ENCODE measurements at regions not wholly inside any gene's neighbourhood (a gene's known extent, or its start where the extent isn't known, plus 50 kb on each side); places are given as distances from the start of the nearest gene placed in this dataset.

DNA sequence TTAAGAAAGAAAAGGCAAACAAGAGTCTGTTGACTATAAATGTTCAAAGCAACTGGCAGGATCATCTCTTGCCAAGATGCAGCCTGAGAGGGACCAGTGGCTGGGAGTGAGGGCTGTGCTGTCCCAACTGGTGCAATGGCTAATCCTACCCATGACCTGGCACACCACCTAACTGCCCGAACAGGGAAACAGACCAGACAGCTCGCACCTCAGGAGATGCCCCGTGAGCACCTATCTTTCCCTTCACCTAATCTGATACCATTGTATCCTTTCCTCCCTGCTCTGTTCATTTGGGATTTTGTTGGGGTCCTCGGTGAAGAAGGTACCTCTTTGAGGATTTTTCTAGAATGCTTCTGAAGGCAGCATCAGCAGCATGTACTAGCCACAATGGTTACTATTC lies 206.5 kb upstream of the MAMLD1 start:
- Histone ChIP-seq H3K27me3 (ENCODE audit: insufficient read depth, poor library complexity, severe bottlenecking) (no peaks in the 10 kb centered on the region), H3K4me3 (replicated peaks; ENCODE audit: insufficient read depth, low read length) (no peak overlapping the region), H3K27ac (replicated peaks) (no peak overlapping the region)
- TF ChIP-seq POLR2AphosphoS5 (IDR thresholded peaks at IDR 0.05; ENCODE audit: low read depth) (no peak), SPI1 (IDR thresholded peaks at IDR 0.05; ENCODE audit: borderline replicate concordance, low read depth) (no peak), REST (IDR thresholded peaks at IDR 0.05; ENCODE audit: insufficient replicate concordance, low read depth) (no peak), GABPA (IDR thresholded peaks at IDR 0.05; ENCODE audit: low read depth) (no peak)
- TF ChIP-seq, protein P1, sequence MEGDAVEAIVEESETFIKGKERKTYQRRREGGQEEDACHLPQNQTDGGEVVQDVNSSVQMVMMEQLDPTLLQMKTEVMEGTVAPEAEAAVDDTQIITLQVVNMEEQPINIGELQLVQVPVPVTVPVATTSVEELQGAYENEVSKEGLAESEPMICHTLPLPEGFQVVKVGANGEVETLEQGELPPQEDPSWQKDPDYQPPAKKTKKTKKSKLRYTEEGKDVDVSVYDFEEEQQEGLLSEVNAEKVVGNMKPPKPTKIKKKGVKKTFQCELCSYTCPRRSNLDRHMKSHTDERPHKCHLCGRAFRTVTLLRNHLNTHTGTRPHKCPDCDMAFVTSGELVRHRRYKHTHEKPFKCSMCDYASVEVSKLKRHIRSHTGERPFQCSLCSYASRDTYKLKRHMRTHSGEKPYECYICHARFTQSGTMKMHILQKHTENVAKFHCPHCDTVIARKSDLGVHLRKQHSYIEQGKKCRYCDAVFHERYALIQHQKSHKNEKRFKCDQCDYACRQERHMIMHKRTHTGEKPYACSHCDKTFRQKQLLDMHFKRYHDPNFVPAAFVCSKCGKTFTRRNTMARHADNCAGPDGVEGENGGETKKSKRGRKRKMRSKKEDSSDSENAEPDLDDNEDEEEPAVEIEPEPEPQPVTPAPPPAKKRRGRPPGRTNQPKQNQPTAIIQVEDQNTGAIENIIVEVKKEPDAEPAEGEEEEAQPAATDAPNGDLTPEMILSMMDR (IDR thresholded peaks at IDR 0.05; ENCODE audit: insufficient read depth, low read length), result no peak
- DNase-seq (ENCODE audit: low read depth in 1 of 2, low spot score in 1 of 2), result no peak

DNA sequence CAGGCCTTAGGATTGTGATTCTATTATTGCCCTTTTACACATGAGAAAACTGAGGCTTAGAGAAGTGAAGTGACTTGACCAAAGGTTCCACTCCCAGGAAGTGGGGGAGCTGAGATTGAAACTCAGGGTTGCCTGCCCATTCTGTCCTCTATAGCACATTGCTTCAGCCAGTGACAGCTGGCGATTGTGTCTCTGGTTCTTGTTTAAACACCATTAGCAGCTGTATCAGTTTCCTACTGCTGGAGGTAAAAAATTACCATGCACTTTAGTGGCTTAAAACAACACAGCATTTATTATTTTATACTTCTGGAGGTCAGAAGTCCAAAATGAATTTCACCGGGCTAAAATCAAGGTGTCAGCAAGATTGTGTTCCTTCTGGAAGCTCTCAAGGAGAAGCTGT lies 205.8 kb upstream of the MAMLD1 start:
- TF ChIP-seq SPI1 (IDR thresholded peaks at IDR 0.05; ENCODE audit: borderline replicate concordance, low read depth), result no peak
- TF ChIP-seq POLR2AphosphoS5 (IDR thresholded peaks at IDR 0.05; ENCODE audit: low read depth), result no peak
- TF ChIP-seq REST (IDR thresholded peaks at IDR 0.05; ENCODE audit: insufficient replicate concordance, low read depth), result no peak
- no peak for TF ChIP-seq GABPA (IDR thresholded peaks at IDR 0.05; ENCODE audit: low read depth)
- TF ChIP-seq, protein P1 (IDR thresholded peaks at IDR 0.05; ENCODE audit: insufficient read depth, low read length), result no peak

GRCh38 chrX:150158554-150159332 lies 204.4 kb upstream of the MAMLD1 start:
- H3K4me3 ChIP-seq (replicated peaks; ENCODE audit: insufficient read depth, low read length), result no peak overlapping the region

More for the DNA sequence above, 205.8 kb upstream of the MAMLD1 start:
- no peak for DNase-seq (ENCODE audit: low read depth in 1 of 2, low spot score in 1 of 2)
- Histone ChIP-seq H3K27ac (replicated peaks) (no peak overlapping the region), H3K27me3 (ENCODE audit: insufficient read depth, poor library complexity, severe bottlenecking) (no peaks in the 10 kb centered on the region), H3K4me3 (replicated peaks; ENCODE audit: insufficient read depth, low read length) (no peak overlapping the region)

More at GRCh38 chrX:150158554-150159332, 204.4 kb upstream of the MAMLD1 start:
- TF ChIP-seq POLR2AphosphoS5 (IDR thresholded peaks at IDR 0.05; ENCODE audit: low read depth), result no peak
- TF ChIP-seq REST (IDR thresholded peaks at IDR 0.05; ENCODE audit: insufficient replicate concordance, low read depth), result no peak
- TF ChIP-seq, protein P1 (IDR thresholded peaks at IDR 0.05; ENCODE audit: insufficient read depth, low read length), result no peak
- no peak for TF ChIP-seq GABPA (IDR thresholded peaks at IDR 0.05; ENCODE audit: low read depth)
- no peak for TF ChIP-seq SPI1 (IDR thresholded peaks at IDR 0.05; ENCODE audit: borderline replicate concordance, low read depth)
- no peak for DNase-seq (ENCODE audit: low read depth in 1 of 2, low spot score in 1 of 2)
- no peak overlapping the region for H3K27ac ChIP-seq (replicated peaks)
- no peaks in the 10 kb centered on the region for H3K27me3 ChIP-seq (ENCODE audit: insufficient read depth, poor library complexity, severe bottlenecking)
